WTC11 (cell line): ENCODE measurements at regions not wholly inside any gene's neighbourhood (a gene's known extent, or its start where the extent isn't known, plus 50 kb on each side); places are given as distances from the start of the nearest gene placed in this dataset.
A peak's percentile ranks its signal among the peaks of the same experiment; 100 is the strongest.

ENCODE experiments used
- ATAC-seq: fragments of 200-7000 bp; cut with Tn5 transposase; 2 replicates; pipeline ENCODE4 v1.10.0; 2021; ENCODE audit warnings: mild to moderate bottlenecking, moderate library complexity
- CTCF ChIA-PET: fragments of 300-600 bp; sonication (Branson Sonifier 250); formaldehyde crosslinking; loops from one replicate; lab custom pipeline; 2021; ENCODE audit warnings: antibody characterized with exemption; lab: Charles Lee
- POLR2A ChIA-PET: fragments of 350-600 bp; sonication (Branson Sonifier 250); formaldehyde crosslinking; loops from one replicate; lab custom pipeline; 2021; ENCODE audit warnings: antibody characterized with exemption; lab: Charles Lee
- DNase-seq: peaks from one replicate; pipeline ENCODE4 v3.0.0; 2021; ENCODE audit warnings: low spot score
- H3K27ac Mint-ChIP-seq: 2 replicates; pipeline ENCODE4 v1.8.0; 2021; ENCODE audit warnings: mixed read lengths
- H3K27me3 Mint-ChIP-seq: 2 replicates; pipeline ENCODE4 v1.8.0; 2021; ENCODE audit warnings: low read depth, mild to moderate bottlenecking, moderate library complexity, mixed read lengths
- H3K36me3 Mint-ChIP-seq: 2 replicates; pipeline ENCODE4 v1.8.0; 2021; ENCODE audit warnings: mixed read lengths
- H3K4me1 Mint-ChIP-seq: 2 replicates; pipeline ENCODE4 v1.8.0; 2022; ENCODE audit warnings: mixed read lengths
- H3K4me3 Mint-ChIP-seq: 2 replicates; pipeline ENCODE4 v1.8.0; 2021; ENCODE audit warnings: mild to moderate bottlenecking, moderate library complexity, mixed read lengths
- H3K9me3 Mint-ChIP-seq: 2 replicates; pipeline ENCODE4 v1.8.0; 2021; ENCODE audit warnings: mixed read lengths
- GABPB1 ChIP-seq: sonication (generic); formaldehyde crosslinking; IDR thresholded peaks from 2 replicates; pipeline ENCODE4 v1.8.1; 2023; ENCODE audit warnings: mild to moderate bottlenecking, missing genetic modification reagents
- NFE2L1 ChIP-seq: sonication (generic); formaldehyde crosslinking; IDR thresholded peaks from 2 replicates; pipeline ENCODE4 v1.8.1; 2023; ENCODE audit warnings: missing genetic modification reagents
- NR3C1 ChIP-seq: sonication (generic); formaldehyde crosslinking; conservative IDR thresholded peaks from 2 replicates; pipeline ENCODE4 v1.8.1; 2023; ENCODE audit warnings: low read depth, mild to moderate bottlenecking, missing genetic modification reagents
- SMAD3 ChIP-seq: sonication (generic); formaldehyde crosslinking; IDR thresholded peaks from 2 replicates; pipeline ENCODE4 v1.8.0; 2022; ENCODE audit warnings: missing genetic modification reagents, mild to moderate bottlenecking, borderline replicate concordance
- TEAD1 ChIP-seq: sonication (generic); formaldehyde crosslinking; IDR thresholded peaks from 2 replicates; pipeline ENCODE4 v1.8.0; 2022; ENCODE audit warnings: mild to moderate bottlenecking, missing genetic modification reagents
- TP53 ChIP-seq: sonication (generic); formaldehyde crosslinking; IDR thresholded peaks from 2 replicates; pipeline ENCODE4 v1.8.1; 2023; ENCODE audit warnings: mild to moderate bottlenecking, missing genetic modification reagents
- ZNF138 ChIP-seq: sonication (generic); formaldehyde crosslinking; conservative IDR thresholded peaks from 2 replicates; pipeline ENCODE4 v1.8.1; 2022; ENCODE audit warnings: mild to moderate bottlenecking, moderate library complexity, missing genetic modification reagents
- ZNF232 ChIP-seq: sonication (generic); formaldehyde crosslinking; IDR thresholded peaks from 2 replicates; pipeline ENCODE4 v1.8.0; 2022; ENCODE audit warnings: mild to moderate bottlenecking, missing genetic modification reagents
- TF ChIP-seq, protein P1 (sequence below): fragments of 250-450 bp; sonication (Bioruptor Pico); conservative IDR thresholded peaks from 2 replicates; pipeline ENCODE4 v1.9.0; 2021; ENCODE audit warnings: mild to moderate bottlenecking
- TF ChIP-seq, protein P2 (sequence below): sonication (generic); formaldehyde crosslinking; IDR thresholded peaks from 2 replicates; pipeline ENCODE4 v1.8.1; 2023; ENCODE audit warnings: mild to moderate bottlenecking, missing genetic modification reagents
- TF ChIP-seq, protein P3 (sequence below): fragments of 250-450 bp; sonication (Bioruptor Pico); IDR thresholded peaks from 2 replicates; pipeline ENCODE4 v2.1.2; 2022; ENCODE audit warnings: mild to moderate bottlenecking, moderate library complexity
- TF ChIP-seq, protein P4 (sequence below): sonication (generic); formaldehyde crosslinking; IDR thresholded peaks from 2 replicates; pipeline ENCODE4 v1.8.1; 2022; ENCODE audit warnings: missing genetic modification reagents, borderline replicate concordance
- TF ChIP-seq, protein P5 (sequence below): fragments of 250-450 bp; sonication (Bioruptor Pico); IDR thresholded peaks from 2 replicates; pipeline ENCODE4 v1.9.0; 2021; ENCODE audit warnings: mild to moderate bottlenecking
- TF ChIP-seq, protein P6 (sequence below): sonication (generic); formaldehyde crosslinking; IDR thresholded peaks from 2 replicates; pipeline ENCODE4 v1.8.0; 2022; ENCODE audit warnings: missing genetic modification reagents
- TF ChIP-seq, protein P7 (sequence below): sonication (generic); formaldehyde crosslinking; IDR thresholded peaks from 2 replicates; pipeline ENCODE4 v1.8.0; 2022; ENCODE audit warnings: mild to moderate bottlenecking, missing genetic modification reagents

DNA sequence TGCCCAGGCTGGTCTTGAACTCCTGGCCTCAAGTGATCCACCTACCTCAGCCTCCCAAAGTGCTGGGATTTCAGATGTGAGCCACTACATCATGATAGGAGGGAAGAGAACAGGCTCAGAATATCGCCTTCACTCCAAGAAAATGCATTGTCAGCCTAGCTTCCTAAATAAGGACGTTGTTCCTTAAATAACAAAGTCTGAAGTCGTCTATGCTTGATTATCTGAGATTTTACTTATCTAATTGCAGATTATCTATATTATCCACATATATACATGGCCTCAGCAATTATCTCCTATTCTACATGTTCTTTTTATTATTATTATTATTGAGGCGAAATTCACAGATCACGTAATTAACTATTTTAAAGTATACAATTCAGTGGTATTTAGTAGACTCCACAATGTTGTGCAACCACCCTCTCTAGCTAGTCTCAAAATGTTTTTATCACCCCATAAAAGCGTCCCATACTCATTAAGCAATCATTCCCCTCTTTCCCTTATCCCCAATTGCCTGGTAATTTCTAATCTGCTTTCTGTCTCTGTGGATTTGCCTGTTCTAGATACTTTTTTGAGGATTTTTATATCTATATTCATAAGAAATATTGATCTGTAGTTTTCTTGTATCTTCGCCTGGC is 95.1 kb upstream of the RFX8 start (continued):
- TF ChIP-seq, protein P1, sequence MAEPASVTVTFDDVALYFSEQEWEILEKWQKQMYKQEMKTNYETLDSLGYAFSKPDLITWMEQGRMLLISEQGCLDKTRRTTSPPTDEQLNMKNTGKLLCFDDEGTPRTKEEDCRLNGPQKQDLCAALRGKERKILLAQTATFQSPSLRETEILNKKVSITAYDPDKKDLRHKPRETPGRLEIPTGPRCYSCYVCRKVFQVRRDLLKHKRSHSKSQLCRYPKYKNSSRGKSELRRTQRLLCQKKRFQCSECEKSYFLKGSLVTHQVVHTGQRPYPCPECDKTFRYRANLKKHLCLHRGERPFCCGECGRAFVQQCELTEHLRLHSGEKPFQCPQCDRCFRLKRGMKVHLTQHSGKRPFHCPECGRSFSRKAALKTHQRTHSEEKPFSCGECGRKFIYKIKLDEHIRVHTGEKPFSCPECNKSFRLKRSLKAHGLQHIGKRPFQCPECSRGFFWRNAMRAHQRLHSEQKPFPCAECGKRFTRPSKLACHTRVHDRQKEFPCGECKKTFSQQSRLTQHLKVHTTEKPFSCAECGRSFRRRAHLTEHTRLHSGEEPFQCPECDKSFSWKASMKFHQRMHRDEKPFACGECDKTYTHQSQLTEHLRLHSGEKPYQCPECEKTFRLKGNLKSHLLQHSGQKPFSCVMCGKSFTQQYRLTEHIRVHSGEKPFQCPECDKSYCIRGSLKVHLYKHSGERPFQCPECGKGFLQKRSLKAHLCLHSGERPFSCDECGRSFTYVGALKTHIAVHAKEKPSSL (CRISPR knock-in tag): no peak
- TF ChIP-seq, protein P2, sequence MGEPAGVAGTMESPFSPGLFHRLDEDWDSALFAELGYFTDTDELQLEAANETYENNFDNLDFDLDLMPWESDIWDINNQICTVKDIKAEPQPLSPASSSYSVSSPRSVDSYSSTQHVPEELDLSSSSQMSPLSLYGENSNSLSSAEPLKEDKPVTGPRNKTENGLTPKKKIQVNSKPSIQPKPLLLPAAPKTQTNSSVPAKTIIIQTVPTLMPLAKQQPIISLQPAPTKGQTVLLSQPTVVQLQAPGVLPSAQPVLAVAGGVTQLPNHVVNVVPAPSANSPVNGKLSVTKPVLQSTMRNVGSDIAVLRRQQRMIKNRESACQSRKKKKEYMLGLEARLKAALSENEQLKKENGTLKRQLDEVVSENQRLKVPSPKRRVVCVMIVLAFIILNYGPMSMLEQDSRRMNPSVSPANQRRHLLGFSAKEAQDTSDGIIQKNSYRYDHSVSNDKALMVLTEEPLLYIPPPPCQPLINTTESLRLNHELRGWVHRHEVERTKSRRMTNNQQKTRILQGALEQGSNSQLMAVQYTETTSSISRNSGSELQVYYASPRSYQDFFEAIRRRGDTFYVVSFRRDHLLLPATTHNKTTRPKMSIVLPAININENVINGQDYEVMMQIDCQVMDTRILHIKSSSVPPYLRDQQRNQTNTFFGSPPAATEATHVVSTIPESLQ (CRISPR knock-in tag): no peak

DNA sequence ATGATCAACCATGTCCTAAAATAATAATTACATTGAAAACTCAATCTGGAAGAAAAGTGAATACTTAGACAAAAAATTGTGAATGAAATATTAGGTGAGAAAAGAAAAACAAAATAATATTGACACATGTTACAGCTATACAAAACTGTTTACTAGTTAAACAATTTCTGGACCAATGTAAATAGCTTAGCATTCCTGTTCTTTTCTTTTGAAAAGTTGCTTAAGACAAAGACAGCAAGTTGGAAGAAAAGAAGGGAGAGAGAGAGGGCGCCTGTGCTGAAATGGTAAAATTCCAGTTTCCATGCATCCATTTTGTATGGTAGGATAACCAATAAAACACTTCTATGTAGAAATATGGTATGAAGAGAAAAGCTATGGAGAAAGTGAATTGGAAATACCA is 94.1 kb upstream of the RFX8 start:
- no peak for DNase-seq
- ChIA-PET POLR2A (no interaction called here), CTCF (no interaction called here)
- no peak for ATAC-seq
- H3K4me3 Mint-ChIP-seq: no peak overlapping the region
- H3K4me1 Mint-ChIP-seq: peaks cover 41% of the 10 kb centered on the region
- H3K9me3 Mint-ChIP-seq: peaks cover 7% of the 10 kb centered on the region
- H3K27ac Mint-ChIP-seq: no peak overlapping the region
- peaks cover 6% of the 10 kb centered on the region; the same call in 1 of the 2 replicates for H3K36me3 Mint-ChIP-seq
- TF ChIP-seq, protein P3, sequence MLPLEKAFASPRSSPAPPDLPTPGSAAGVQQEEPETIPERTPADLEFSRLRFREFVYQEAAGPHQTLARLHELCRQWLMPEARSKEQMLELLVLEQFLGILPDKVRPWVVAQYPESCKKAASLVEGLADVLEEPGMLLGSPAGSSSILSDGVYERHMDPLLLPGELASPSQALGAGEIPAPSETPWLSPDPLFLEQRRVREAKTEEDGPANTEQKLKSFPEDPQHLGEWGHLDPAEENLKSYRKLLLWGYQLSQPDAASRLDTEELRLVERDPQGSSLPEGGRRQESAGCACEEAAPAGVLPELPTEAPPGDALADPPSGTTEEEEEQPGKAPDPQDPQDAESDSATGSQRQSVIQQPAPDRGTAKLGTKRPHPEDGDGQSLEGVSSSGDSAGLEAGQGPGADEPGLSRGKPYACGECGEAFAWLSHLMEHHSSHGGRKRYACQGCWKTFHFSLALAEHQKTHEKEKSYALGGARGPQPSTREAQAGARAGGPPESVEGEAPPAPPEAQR (CRISPR knock-in tag): no peak
- TF ChIP-seq, protein P4, sequence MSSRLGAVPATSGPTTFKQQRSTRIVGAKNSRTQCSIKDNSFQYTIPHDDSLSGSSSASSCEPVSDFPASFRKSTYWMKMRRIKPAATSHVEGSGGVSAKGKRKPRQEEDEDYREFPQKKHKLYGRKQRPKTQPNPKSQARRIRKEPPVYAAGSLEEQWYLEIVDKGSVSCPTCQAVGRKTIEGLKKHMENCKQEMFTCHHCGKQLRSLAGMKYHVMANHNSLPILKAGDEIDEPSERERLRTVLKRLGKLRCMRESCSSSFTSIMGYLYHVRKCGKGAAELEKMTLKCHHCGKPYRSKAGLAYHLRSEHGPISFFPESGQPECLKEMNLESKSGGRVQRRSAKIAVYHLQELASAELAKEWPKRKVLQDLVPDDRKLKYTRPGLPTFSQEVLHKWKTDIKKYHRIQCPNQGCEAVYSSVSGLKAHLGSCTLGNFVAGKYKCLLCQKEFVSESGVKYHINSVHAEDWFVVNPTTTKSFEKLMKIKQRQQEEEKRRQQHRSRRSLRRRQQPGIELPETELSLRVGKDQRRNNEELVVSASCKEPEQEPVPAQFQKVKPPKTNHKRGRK (CRISPR knock-in tag): no peak
- TF ChIP-seq ZNF232 (no peak), ZNF138 (CRISPR knock-in tag) (no peak), TEAD1 (CRISPR knock-in tag) (no peak), TP53 (CRISPR knock-in tag) (no peak), GABPB1 (CRISPR knock-in tag) (0 out of 2 replicates have a peak, but pooled peaks have one; percentile 22)
- TF ChIP-seq, all 79 proteins: peak for 1
- no peaks in the 10 kb centered on the region for H3K27me3 Mint-ChIP-seq

DNA sequence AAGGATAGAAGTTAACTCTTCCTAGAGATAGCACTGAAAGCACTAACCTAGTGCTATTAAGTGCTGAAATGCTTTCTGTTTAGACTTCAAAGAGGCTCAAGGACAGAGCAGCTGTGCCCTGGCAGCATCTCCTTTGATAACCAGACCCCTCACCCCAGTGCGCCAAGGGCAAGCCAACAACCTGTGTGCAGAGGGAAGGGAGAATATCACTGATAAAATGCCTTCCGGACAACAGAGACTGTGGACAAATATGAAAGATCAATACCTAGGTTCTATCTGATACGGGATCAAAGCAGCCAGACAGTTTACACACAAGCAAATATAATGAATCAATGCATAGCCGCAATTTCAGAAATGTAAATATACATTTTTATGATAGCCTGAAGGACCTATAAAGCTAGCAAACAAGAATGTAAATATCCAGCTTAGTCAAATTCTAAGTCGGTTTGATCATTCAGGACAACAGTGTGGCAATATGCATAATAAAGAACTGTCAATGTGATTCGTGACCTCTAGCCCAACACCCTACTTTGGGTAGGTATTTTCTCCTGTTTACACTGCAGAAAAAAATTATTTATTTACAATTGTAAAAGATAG is 91.8 kb upstream of the RFX8 start:
- ChIA-PET CTCF (interaction anchor here (0.7 kb wide), 1 partner anchor 116 kb away, joined by 3 read pairs; no protein-coding TSS in a partner anchor), POLR2A (no interaction called here)
- H3K4me1 Mint-ChIP-seq: peaks cover 41% of the 10 kb centered on the region
- peaks cover 2% of the 10 kb centered on the region; the same call in 1 of the 2 replicates for H3K27me3 Mint-ChIP-seq
- H3K36me3 Mint-ChIP-seq: no peaks in the 10 kb centered on the region
- no peak for ATAC-seq
- no peak overlapping the region for H3K27ac Mint-ChIP-seq
- DNase-seq: no peak
- H3K9me3 Mint-ChIP-seq: no peaks in the 10 kb centered on the region
- H3K4me3 Mint-ChIP-seq: no peak overlapping the region
- TF ChIP-seq, protein P5, sequence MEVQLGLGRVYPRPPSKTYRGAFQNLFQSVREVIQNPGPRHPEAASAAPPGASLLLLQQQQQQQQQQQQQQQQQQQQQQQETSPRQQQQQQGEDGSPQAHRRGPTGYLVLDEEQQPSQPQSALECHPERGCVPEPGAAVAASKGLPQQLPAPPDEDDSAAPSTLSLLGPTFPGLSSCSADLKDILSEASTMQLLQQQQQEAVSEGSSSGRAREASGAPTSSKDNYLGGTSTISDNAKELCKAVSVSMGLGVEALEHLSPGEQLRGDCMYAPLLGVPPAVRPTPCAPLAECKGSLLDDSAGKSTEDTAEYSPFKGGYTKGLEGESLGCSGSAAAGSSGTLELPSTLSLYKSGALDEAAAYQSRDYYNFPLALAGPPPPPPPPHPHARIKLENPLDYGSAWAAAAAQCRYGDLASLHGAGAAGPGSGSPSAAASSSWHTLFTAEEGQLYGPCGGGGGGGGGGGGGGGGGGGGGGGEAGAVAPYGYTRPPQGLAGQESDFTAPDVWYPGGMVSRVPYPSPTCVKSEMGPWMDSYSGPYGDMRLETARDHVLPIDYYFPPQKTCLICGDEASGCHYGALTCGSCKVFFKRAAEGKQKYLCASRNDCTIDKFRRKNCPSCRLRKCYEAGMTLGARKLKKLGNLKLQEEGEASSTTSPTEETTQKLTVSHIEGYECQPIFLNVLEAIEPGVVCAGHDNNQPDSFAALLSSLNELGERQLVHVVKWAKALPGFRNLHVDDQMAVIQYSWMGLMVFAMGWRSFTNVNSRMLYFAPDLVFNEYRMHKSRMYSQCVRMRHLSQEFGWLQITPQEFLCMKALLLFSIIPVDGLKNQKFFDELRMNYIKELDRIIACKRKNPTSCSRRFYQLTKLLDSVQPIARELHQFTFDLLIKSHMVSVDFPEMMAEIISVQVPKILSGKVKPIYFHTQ (CRISPR knock-in tag): no peak
- TF ChIP-seq GABPB1 (CRISPR knock-in tag) (peak; percentile 83), SMAD3 (CRISPR knock-in tag) (no peak), TEAD1 (CRISPR knock-in tag) (no peak), NR3C1 (CRISPR knock-in tag) (no peak), NFE2L1 (CRISPR knock-in tag) (no peak)
- TF ChIP-seq, protein P6, sequence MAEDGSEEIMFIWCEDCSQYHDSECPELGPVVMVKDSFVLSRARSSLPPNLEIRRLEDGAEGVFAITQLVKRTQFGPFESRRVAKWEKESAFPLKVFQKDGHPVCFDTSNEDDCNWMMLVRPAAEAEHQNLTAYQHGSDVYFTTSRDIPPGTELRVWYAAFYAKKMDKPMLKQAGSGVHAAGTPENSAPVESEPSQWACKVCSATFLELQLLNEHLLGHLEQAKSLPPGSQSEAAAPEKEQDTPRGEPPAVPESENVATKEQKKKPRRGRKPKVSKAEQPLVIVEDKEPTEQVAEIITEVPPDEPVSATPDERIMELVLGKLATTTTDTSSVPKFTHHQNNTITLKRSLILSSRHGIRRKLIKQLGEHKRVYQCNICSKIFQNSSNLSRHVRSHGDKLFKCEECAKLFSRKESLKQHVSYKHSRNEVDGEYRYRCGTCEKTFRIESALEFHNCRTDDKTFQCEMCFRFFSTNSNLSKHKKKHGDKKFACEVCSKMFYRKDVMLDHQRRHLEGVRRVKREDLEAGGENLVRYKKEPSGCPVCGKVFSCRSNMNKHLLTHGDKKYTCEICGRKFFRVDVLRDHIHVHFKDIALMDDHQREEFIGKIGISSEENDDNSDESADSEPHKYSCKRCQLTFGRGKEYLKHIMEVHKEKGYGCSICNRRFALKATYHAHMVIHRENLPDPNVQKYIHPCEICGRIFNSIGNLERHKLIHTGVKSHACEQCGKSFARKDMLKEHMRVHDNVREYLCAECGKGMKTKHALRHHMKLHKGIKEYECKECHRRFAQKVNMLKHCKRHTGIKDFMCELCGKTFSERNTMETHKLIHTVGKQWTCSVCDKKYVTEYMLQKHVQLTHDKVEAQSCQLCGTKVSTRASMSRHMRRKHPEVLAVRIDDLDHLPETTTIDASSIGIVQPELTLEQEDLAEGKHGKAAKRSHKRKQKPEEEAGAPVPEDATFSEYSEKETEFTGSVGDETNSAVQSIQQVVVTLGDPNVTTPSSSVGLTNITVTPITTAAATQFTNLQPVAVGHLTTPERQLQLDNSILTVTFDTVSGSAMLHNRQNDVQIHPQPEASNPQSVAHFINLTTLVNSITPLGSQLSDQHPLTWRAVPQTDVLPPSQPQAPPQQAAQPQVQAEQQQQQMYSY (CRISPR knock-in tag): no peak
- TF ChIP-seq, protein P7, sequence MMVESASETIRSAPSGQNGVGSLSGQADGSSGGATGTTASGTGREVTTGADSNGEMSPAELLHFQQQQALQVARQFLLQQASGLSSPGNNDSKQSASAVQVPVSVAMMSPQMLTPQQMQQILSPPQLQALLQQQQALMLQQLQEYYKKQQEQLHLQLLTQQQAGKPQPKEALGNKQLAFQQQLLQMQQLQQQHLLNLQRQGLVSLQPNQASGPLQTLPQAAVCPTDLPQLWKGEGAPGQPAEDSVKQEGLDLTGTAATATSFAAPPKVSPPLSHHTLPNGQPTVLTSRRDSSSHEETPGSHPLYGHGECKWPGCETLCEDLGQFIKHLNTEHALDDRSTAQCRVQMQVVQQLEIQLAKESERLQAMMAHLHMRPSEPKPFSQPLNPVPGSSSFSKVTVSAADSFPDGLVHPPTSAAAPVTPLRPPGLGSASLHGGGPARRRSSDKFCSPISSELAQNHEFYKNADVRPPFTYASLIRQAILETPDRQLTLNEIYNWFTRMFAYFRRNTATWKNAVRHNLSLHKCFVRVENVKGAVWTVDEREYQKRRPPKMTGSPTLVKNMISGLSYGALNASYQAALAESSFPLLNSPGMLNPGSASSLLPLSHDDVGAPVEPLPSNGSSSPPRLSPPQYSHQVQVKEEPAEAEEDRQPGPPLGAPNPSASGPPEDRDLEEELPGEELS (CRISPR knock-in tag): no peak
